HUES6 (cell line): ENCODE measurements at regions not wholly inside any gene's neighbourhood (a gene's known extent, or its start where the extent isn't known, plus 50 kb on each side); places are given as distances from the start of the nearest gene placed in this dataset.
"Not testable (repeated sequence)": the region's sequence is repeated elsewhere in the genome, so short reads cannot be mapped to it uniquely, and the experiment has no call there.

ENCODE experiments used
- H3K27ac ChIP-seq: 2 replicates; pipeline ENCODE4 v1.7.0; 2013; ENCODE audit warnings: low read depth, mild to moderate bottlenecking, low read length, inconsistent platforms
- H3K27me3 ChIP-seq: 2 replicates; pipeline ENCODE4 v1.6.1; 2013; ENCODE audit warnings: low read length; ENCODE audit not compliant: control insufficient read depth, insufficient read depth
- H3K36me3 ChIP-seq: 2 replicates; pipeline ENCODE4 v1.6.1; 2013; ENCODE audit warnings: low read length; ENCODE audit not compliant: control insufficient read depth, insufficient read depth
- H3K4me1 ChIP-seq: 2 replicates; pipeline ENCODE4 v1.6.1; 2013; ENCODE audit warnings: low read length; ENCODE audit not compliant: control insufficient read depth, insufficient read depth
- H3K4me3 ChIP-seq: 2 replicates; pipeline ENCODE4 v1.5.1; 2013; ENCODE audit warnings: low read depth, low read length
- H3K9ac ChIP-seq: one replicate; pipeline ENCODE4 v1.6.1; 2013; ENCODE audit warnings: mild to moderate bottlenecking, low read length
- H3K9me3 ChIP-seq: 2 replicates; pipeline ENCODE4 v1.6.1; 2013; ENCODE audit warnings: low read depth, low read length; ENCODE audit not compliant: control insufficient read depth, insufficient read depth

DNA sequence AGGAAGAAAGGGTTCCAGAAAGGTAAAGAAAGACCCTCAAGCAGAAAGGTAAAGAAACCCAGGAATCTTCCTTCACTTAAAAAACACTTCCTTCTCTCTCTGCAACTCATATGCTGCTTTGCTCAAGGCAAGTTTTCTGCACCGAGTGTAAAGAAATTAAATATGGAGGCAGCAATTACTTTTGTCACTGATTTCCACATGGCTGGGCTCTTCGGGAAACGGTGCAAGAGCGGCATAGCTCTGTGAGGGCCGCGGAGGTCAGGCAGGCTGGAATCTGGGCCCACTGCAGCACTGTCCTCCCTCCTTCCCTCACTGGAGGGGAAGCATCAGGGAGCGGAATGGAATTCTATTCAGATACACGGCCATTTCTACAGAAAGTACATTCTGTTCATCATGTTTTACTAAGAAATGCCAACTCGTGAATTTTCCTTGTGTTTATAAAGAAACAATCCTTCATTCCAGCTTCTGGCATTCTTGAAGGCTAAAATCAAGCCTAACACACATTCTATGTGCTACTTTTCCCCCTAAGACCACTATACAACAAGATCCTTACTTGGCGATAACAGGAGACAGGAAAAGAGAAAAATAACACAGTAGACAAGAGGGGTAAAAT is 212.2 kb downstream of the SIPA1L2 start:
- H3K36me3 ChIP-seq, result peaks cover 66% of the 10 kb centered on the region
- H3K9ac ChIP-seq, result no peak overlapping the region
- H3K27ac ChIP-seq, result no peak overlapping the region
- H3K9me3 ChIP-seq, result no peaks in the 10 kb centered on the region
- no peaks in the 10 kb centered on the region for H3K27me3 ChIP-seq
- H3K4me3 ChIP-seq, result no peak overlapping the region
- no peaks in the 10 kb centered on the region for H3K4me1 ChIP-seq

DNA sequence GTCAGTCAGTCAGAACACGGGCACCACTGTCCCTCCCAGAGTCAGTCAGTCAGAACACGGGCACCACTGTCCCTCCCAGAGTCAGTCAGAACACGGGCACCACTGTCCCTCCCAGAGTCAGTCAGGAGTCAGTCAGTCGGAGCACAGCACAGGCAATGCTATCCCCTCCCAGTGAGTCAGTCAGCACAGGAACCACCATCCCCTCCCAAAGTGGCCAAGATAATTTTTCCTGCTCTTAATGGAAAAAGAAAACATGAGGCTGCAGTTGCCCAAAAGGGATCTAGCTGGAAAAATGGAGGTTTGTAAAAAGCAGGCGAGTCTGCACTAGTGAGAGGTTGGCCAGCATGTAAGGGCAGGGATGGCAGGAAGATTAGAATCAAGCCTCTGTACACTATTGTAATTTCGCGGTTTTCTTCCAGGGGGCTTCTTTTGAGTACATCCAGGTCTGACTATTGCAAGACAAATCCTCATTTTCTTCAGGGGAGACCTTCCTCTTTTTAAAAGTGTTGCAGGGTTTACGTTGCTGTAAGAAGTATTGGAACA is 213.8 kb downstream of the SIPA1L2 start:
- H3K9me3 ChIP-seq, result peaks cover 2% of the 10 kb centered on the region; the same call in 1 of the 2 replicates
- H3K4me1 ChIP-seq, result no peaks in the 10 kb centered on the region
- H3K9ac ChIP-seq, result no peak overlapping the region
- no peak overlapping the region for H3K27ac ChIP-seq
- peaks cover 64% of the 10 kb centered on the region for H3K36me3 ChIP-seq
- no peak overlapping the region for H3K4me3 ChIP-seq
- no peaks in the 10 kb centered on the region for H3K27me3 ChIP-seq

DNA sequence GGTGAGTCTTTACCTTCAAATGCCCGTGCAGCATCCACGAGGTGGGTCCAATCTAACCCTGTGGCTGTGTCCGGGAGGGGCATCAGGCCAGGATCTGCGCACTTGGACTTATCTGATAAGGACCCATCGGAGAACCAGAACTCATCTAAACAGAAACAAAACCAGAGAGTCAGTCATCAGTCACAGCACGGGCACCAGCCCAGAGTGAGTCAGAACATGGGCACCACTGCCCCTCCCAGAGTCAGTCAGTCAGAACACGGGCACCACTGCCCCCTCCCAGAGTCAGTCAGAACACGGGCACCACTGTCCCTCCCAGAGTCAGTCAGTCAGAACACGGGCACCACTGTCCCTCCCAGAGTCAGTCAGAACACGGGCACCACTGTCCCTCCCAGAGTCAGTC is 214.5 kb downstream of the SIPA1L2 start:
- not testable (repeated sequence) for H3K9ac ChIP-seq, H3K4me1 ChIP-seq, H3K4me3 ChIP-seq, H3K9me3 ChIP-seq, H3K27me3 ChIP-seq, H3K27ac ChIP-seq
- H3K36me3 ChIP-seq, result peaks cover 70% of the 10 kb centered on the region

DNA sequence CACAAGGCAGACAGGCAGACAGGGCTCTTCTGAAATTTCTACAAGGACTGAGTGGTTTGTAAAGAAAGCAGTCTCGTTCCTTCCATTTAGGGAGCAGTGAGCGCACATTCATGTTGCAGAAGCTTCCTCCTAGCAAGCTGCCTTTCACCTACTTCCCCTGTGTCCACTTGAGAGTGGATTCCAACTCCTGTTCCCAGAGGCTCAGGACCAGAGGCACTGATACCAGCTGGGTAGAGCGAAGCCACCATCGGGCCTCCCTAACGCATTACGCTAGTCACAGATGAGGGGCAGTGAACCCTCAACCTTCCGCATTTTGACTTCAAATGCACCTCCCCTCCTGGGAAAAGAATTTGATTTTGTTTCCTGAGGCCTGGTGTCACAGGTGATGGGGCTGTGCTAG is 215.8 kb downstream of the SIPA1L2 start:
- no peaks in the 10 kb centered on the region for H3K27me3 ChIP-seq
- no peak overlapping the region for H3K4me3 ChIP-seq
- H3K27ac ChIP-seq, result no peak overlapping the region
- H3K9me3 ChIP-seq, result peaks cover 10% of the 10 kb centered on the region
- H3K4me1 ChIP-seq, result no peaks in the 10 kb centered on the region
- H3K9ac ChIP-seq, result no peak overlapping the region
- peaks cover 68% of the 10 kb centered on the region for H3K36me3 ChIP-seq

DNA sequence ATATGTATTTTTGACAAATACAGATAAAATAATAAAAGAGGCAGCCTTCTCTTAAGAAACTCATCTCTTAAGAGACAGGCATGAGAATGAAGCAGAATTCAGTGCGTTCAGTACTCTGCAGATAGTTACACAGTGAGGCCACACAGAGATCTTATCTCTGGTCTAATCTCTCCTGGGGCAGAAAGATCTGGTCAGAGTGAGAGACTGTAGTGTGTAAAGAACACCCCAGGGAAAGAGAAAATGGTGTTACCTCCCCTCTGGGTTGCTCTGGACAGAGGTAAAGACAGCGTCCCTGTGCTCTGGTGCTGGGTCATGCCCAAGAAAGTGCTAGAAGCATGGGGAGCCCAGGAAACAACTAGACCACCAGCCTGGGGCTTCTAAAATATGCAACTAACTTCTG is 216.3 kb downstream of the SIPA1L2 start:
- H3K27me3 ChIP-seq, result no peaks in the 10 kb centered on the region

DNA sequence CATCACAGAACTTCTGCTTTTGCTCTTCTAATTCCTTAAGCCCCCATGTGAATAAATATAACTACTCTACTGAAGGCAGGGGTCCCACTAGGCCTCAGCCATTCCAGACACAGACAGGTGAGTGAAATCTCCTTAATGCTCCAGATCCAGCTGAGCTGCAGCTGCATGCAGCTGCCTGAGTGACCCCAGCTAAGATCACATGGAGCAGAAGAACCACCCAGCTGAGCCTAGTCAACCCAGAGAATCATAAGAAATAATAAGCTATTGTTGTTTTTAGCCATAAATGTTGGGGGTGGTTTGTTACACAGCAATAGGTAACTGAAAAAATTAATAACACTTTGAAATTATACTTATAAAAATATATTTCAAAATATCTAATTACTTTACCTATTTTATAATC is 220.3 kb downstream of the SIPA1L2 start:
- H3K27me3 ChIP-seq, result no peaks in the 10 kb centered on the region
- H3K9me3 ChIP-seq, result peaks cover 10% of the 10 kb centered on the region
- no peaks in the 10 kb centered on the region for H3K4me1 ChIP-seq
- H3K4me3 ChIP-seq, result no peak overlapping the region
- H3K36me3 ChIP-seq, result peaks cover 49% of the 10 kb centered on the region
- no peak overlapping the region for H3K27ac ChIP-seq
- no peak overlapping the region for H3K9ac ChIP-seq

More for the DNA sequence above, 216.3 kb downstream of the SIPA1L2 start:
- Histone ChIP-seq H3K27ac (no peak overlapping the region), H3K4me3 (no peak overlapping the region), H3K4me1 (no peaks in the 10 kb centered on the region), H3K9me3 (peaks cover 10% of the 10 kb centered on the region), H3K36me3 (peaks cover 65% of the 10 kb centered on the region), H3K9ac (no peak overlapping the region)

DNA sequence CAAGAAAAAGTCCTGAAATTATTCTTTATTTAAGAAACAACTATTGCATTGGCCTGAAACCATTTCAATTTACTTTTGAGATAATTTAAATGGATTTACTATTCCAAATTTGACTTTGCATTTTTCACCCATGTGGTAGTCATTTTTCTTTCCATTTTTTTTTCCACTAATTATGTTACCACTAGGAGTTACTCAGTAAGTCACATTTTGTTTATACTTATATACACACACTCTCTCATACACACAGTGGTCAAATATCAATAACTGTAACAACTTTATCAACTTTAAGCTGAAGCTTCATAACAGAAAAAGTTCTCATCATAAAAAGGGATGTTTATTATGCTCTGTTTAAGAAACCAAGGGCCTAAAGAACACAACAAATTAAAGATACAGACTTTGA is 222.8 kb downstream of the SIPA1L2 start:
- H3K9ac ChIP-seq, result no peak overlapping the region
- peaks cover 45% of the 10 kb centered on the region for H3K36me3 ChIP-seq
- no peaks in the 10 kb centered on the region for H3K4me1 ChIP-seq
- no peak overlapping the region for H3K4me3 ChIP-seq
- no peak overlapping the region for H3K27ac ChIP-seq
- no peaks in the 10 kb centered on the region for H3K27me3 ChIP-seq
- peaks cover 10% of the 10 kb centered on the region for H3K9me3 ChIP-seq

DNA sequence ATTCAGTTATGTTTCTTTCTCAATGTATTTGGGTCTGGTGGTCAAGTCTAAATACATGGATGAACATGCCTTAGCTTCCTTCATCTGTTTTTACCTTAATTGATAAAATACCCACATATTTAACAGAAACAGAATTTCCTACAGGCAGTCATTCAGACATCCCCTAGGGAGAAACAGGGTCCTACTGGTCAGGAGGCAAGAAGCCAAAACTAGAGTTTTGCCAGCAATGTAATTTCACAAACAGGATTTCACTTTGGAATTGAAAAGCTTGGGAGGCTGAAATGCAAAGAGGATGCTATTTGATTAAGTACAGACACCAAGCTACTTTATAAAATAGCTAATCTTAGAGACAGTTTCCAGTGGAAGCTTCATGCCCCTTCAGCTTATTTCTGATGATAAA is 224.2 kb downstream of the SIPA1L2 start:
- no peak overlapping the region for H3K9ac ChIP-seq
- no peaks in the 10 kb centered on the region for H3K4me1 ChIP-seq
- H3K9me3 ChIP-seq, result peaks cover 6% of the 10 kb centered on the region
- H3K27ac ChIP-seq, result no peak overlapping the region
- no peak overlapping the region for H3K4me3 ChIP-seq
- H3K36me3 ChIP-seq, result peaks cover 44% of the 10 kb centered on the region
- no peaks in the 10 kb centered on the region for H3K27me3 ChIP-seq

DNA sequence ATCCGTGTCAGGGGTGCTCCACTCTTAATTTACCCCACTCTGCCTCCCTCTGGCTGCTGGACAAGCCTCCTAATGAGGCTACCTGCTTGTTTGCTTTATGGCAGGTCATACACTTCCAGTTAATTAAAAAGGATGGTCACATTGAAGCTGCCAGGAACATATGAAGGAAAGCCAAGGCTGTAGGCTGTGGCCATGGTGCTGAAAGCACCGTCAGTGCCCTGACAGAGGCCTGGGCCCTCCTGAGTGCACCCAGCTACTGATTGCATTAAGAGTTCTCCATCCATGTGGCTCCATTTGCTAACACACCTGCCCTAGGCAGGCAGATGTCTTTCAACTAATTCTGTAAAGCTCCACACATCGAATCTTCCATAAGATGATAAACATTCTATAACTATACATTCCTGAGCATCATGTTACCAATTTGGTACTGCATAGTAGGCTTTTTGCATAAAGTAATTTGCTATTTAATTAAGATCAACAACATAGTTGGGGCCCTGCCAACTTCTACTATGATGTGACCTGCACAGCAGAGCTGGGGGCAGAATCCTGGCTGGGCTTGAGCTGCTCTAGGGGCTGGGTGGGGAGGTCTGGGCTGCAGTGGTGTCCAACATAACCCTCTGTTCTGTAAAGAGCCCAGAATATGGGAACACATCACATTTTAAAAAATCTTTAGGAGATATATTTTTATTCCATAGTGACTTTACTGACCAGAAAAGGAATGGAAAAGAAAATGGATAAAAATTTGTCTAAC is 224.8 kb downstream of the SIPA1L2 start:
- no peak overlapping the region for H3K4me3 ChIP-seq
- H3K27me3 ChIP-seq, result no peaks in the 10 kb centered on the region
- H3K27ac ChIP-seq, result no peak overlapping the region
- H3K4me1 ChIP-seq, result no peaks in the 10 kb centered on the region
- H3K9me3 ChIP-seq, result peaks cover 6% of the 10 kb centered on the region
- H3K36me3 ChIP-seq, result peaks cover 41% of the 10 kb centered on the region
- no peak overlapping the region for H3K9ac ChIP-seq

DNA sequence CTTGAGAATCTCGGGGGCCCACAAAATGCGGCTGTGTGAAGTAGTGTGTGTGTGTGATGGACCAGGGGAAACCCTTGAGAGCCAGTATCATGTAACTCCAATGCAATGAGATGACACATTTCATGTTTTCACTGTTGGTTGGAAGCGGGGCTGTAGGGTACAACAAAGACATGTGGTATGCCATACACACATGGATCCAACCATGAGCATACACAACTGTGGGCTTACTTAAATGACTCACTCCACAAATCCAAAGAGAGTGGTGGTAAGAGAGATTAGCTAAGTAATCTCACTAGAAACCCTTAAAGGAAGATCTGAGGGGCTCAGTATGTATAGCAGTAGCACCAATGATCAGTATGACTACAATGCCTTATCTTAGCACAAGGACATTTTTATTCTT is 225.7 kb downstream of the SIPA1L2 start:
- Histone ChIP-seq H3K9ac (no peak overlapping the region), H3K27ac (no peak overlapping the region), H3K36me3 (peaks cover 39% of the 10 kb centered on the region), H3K4me3 (no peak overlapping the region), H3K9me3 (peaks cover 1% of the 10 kb centered on the region), H3K4me1 (no peaks in the 10 kb centered on the region), H3K27me3 (no peaks in the 10 kb centered on the region)

DNA sequence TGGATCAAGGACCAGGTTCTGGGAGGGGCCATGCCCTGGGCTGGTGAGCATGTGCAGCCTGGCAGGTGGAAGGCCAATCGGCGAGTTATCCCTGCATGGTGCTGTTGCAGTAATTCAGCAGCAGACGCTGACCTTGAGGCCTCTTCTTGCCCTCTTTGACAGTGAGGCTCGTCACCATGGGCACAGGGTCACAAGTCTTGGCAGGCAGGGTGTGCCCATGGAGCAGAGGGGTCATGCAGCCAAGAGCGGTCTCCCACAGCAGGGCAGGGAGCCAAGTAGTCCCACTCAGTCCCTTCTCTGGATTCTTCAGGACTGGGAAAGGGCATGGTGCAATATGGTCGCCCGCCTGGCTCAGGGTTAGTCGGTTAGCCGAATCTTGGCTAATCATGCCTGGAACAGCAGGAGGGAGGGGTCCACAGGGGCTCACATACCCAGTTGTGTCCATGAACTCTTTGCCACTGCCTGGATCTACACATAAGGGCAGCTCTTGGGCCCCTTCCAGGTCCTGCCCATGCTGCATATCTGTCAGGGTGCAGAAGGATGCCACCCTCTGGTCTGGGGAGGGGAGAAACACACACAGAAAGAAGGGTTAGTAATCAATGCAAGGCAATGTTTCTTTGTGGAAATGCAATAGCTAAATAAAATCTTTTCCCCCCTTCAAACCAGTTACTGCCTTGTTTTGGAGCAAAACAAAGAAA is 226.8 kb downstream of the SIPA1L2 start:
- no peak overlapping the region for H3K9ac ChIP-seq
- H3K4me1 ChIP-seq, result no peaks in the 10 kb centered on the region
- H3K4me3 ChIP-seq, result no peak overlapping the region
- no peaks in the 10 kb centered on the region for H3K27me3 ChIP-seq
- H3K36me3 ChIP-seq, result peaks cover 43% of the 10 kb centered on the region
- no peaks in the 10 kb centered on the region for H3K9me3 ChIP-seq
- H3K27ac ChIP-seq, result no peak overlapping the region
